BLaER1 treated with 17β-estradiol and CSF1 and Interleukin-3, amounts not matched to agents 10 nM and 100 nM (cell line): ENCODE measurements at regions not wholly inside any gene's neighbourhood (a gene's known extent, or its start where the extent isn't known, plus 50 kb on each side); places are given as distances from the start of the nearest gene placed in this dataset.

Source experiments
- H3K27ac ChIP-seq, 11 experiments: shearing (Covaris generic); formaldehyde crosslinking; 2 replicates each; pipeline ENCODE4 v1.8.1; 2022
- H3K27me3 ChIP-seq, 11 experiments: shearing (Covaris generic); formaldehyde crosslinking; 2 replicates each; pipeline ENCODE4 v1.8.1; 2022
- H3K36me3 ChIP-seq, 11 experiments: shearing (Covaris generic); formaldehyde crosslinking; 2 replicates each; pipeline ENCODE4 v1.8.1; 2022
- H3K4me1 ChIP-seq, 10 experiments: shearing (Covaris generic); formaldehyde crosslinking; 2 replicates each; pipeline ENCODE4 v1.8.1; 2022
- H3K4me2 ChIP-seq, 11 experiments: shearing (Covaris generic); formaldehyde crosslinking; 2 replicates each; pipeline ENCODE4 v1.8.1; 2022
- H3K4me3 ChIP-seq, 10 experiments: shearing (Covaris generic); formaldehyde crosslinking; 2 replicates each; pipeline ENCODE4 v1.8.1; 2022
- H3K9ac ChIP-seq, 11 experiments: shearing (Covaris generic); formaldehyde crosslinking; 2 replicates each; pipeline ENCODE4 v1.8.1; 2022
- H3K9me3 ChIP-seq, 11 experiments: shearing (Covaris generic); formaldehyde crosslinking; replicated peaks in 1 of 11; 2 replicates each; pipeline ENCODE4 v1.8.1; 2022
- H4K20me1 ChIP-seq, 11 experiments: shearing (Covaris generic); formaldehyde crosslinking; 2 replicates each; pipeline ENCODE4 v1.8.1; 2022
- Cebpa-rat ChIP-seq, 11 experiments: shearing (Covaris generic); IDR thresholded peaks; 2 replicates each; pipeline ENCODE4 v1.8.1; 2022

DNA sequence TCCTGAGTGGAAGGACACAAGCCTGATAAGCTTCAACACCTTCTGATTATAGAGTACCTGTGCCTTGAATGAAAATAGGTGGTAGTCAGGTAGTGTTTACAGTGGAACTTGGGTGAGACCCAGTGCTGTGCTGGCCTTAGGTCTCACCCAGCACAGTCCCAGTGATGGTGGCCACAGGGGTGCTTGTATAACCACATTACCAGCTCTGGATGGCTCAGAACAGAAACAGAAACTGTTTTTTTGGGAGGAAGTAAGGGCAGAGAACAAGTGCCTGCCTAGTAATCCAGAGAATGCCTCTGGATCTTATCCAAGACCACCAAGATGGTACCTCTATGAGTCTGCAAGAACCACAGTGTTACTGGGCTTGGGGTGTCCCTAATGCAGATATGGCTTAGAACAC lies 171.5 kb upstream of the DIPK2B start:
- Histone ChIP-seq H3K27me3 (no peaks in the 10 kb centered on the region), H3K36me3 (peaks cover 0 to 4% (median 0%) of the 10 kb centered on the region in 11 experiments; a peak in 1 of 22 replicates), H3K4me1 (no peaks in the 10 kb centered on the region), H3K27ac (no peak overlapping the region), H3K9ac (no peak overlapping the region), H3K9me3 (peaks cover 41 to 67% (median 56%) of the 10 kb centered on the region in 11 experiments), H3K4me3 (no peak overlapping the region), H3K4me2 (no peak overlapping the region), H4K20me1 (no peaks in the 10 kb centered on the region)
- TF ChIP-seq Cebpa-rat (IDR thresholded peaks at IDR 0.05): no peak

- H3K27ac ChIP-seq: no peak overlapping the region
- no peaks in the 10 kb centered on the region for H4K20me1 ChIP-seq
- H3K27me3 ChIP-seq: no peaks in the 10 kb centered on the region
- TF ChIP-seq Cebpa-rat (IDR thresholded peaks at IDR 0.05): no peak
- peaks cover 0 to 4% (median 0%) of the 10 kb centered on the region in 11 experiments; a peak in 1 of 22 replicates for H3K36me3 ChIP-seq
- peaks cover 41 to 92% (median 57%) of the 10 kb centered on the region in 11 experiments for H3K9me3 ChIP-seq
- H3K4me3 ChIP-seq: no peak overlapping the region
- H3K4me2 ChIP-seq: no peak overlapping the region
- H3K4me1 ChIP-seq: no peaks in the 10 kb centered on the region
- no peak overlapping the region for H3K9ac ChIP-seq
These were observed 168.0 kb upstream of the DIPK2B start for GRCh38 chrX:45368705-45369104.

DNA sequence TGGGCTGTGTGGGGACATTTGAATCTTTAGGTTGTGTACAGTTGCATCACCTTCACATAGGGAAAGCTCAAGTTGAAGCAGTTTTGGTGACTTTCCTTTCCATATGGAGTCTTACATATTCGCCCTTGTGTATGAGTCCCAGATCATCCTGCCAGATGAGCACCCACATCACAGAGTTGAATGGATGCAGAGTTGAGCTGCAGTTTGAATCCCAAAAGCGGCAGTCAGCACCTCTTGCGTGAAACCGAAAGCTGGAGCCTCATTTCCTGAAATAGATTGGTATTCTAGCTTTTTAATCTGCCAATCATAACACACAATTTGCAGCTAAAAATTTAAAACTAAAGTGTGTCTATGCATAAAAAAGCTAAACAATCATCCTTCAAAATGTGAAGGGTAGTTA lies 162.9 kb upstream of the DIPK2B start:
- TF ChIP-seq Cebpa-rat (IDR thresholded peaks at IDR 0.05): no peak
- Histone ChIP-seq H3K36me3 (no peaks in the 10 kb centered on the region), H3K4me3 (no peak overlapping the region), H3K9ac (no peak overlapping the region), H3K9me3 (peaks cover 18 to 60% (median 33%) of the 10 kb centered on the region in 11 experiments), H3K4me2 (no peak overlapping the region), H3K27ac (no peak overlapping the region), H3K4me1 (no peaks in the 10 kb centered on the region), H4K20me1 (no peaks in the 10 kb centered on the region), H3K27me3 (no peaks in the 10 kb centered on the region)

GRCh38 chrX:45360571-45360970 lies 159.9 kb upstream of the DIPK2B start:
- Histone ChIP-seq H3K4me2 (no peak overlapping the region), H3K27ac (no peak overlapping the region), H4K20me1 (no peaks in the 10 kb centered on the region), H3K9ac (no peak overlapping the region), H3K27me3 (no peaks in the 10 kb centered on the region), H3K4me1 (no peaks in the 10 kb centered on the region), H3K9me3 (peaks cover 4 to 40% (median 18%) of the 10 kb centered on the region in 11 experiments; a peak in 20 of 22 replicates), H3K4me3 (no peak overlapping the region), H3K36me3 (no peaks in the 10 kb centered on the region)
- TF ChIP-seq Cebpa-rat (IDR thresholded peaks at IDR 0.05): no peak

DNA sequence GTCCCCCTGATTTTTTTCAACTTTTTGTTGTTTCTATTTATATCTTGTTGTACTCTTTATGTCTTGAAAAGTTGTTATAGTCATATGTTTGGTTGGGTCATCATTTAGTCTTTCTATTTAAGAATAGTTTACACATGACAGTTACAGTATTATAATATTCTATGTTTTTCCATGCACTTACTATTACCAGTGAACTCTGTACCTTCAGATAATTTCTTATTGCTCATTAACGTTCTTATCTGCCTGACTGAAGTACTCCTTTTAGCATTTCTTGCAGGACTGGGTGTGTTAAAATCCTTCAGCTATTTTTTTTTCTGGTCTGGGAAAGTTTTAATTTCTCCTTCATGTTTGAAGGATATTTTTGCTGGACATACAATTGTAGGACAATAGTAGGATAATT lies 157.7 kb upstream of the DIPK2B start:
- H3K9me3 ChIP-seq: peaks cover 4 to 20% (median 10%) of the 10 kb centered on the region in 11 experiments; a peak in 17 of 22 replicates
- no peaks in the 10 kb centered on the region for H4K20me1 ChIP-seq
- no peak overlapping the region for H3K4me3 ChIP-seq
- H3K27ac ChIP-seq: no peak overlapping the region
- H3K4me1 ChIP-seq: no peaks in the 10 kb centered on the region
- no peak overlapping the region for H3K4me2 ChIP-seq
- no peaks in the 10 kb centered on the region for H3K27me3 ChIP-seq
- TF ChIP-seq Cebpa-rat (IDR thresholded peaks at IDR 0.05): no peak
- no peak overlapping the region for H3K9ac ChIP-seq
- no peaks in the 10 kb centered on the region for H3K36me3 ChIP-seq

DNA sequence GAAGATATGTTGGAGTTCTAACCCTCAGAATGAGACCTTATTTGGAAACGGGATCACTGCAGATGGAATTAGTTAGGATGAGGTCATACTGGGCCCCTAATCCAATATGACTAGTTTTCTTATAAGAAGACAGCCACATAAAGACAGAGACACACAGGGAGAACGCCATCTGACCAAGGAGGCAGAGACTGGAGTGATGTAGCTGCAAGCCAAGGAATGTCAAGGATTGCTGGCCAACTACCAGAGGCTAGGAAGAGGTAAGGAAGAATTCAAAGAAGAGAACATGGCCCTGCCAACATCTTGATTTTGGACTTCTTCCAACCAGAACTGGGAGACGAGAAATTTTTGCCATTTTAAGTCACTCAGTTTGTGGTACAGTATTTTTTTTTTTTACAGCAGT lies 152.8 kb upstream of the DIPK2B start:
- Histone ChIP-seq H3K27ac (no peak overlapping the region), H3K9me3 (peaks cover 0 to 30% (median 19%) of the 10 kb centered on the region in 11 experiments; a peak in 19 of 22 replicates), H3K27me3 (no peaks in the 10 kb centered on the region), H3K36me3 (no peaks in the 10 kb centered on the region), H3K4me2 (no peak overlapping the region), H4K20me1 (no peaks in the 10 kb centered on the region), H3K4me1 (0 out of 20 replicates have a peak, but pooled peaks cover 0 to 3% (median 0%) of the 10 kb centered on the region in 10 experiments), H3K4me3 (no peak overlapping the region), H3K9ac (no peak overlapping the region)
- no peak for TF ChIP-seq Cebpa-rat (IDR thresholded peaks at IDR 0.05)

GRCh38 chrX:45352611-45353010 lies 151.9 kb upstream of the DIPK2B start:
- Histone ChIP-seq H3K27me3 (no peaks in the 10 kb centered on the region), H3K9ac (no peak overlapping the region), H4K20me1 (no peaks in the 10 kb centered on the region), H3K9me3 (peaks cover 0 to 30% (median 19%) of the 10 kb centered on the region in 11 experiments; a peak in 19 of 22 replicates), H3K4me3 (no peak overlapping the region), H3K4me1 (0 out of 20 replicates have a peak, but pooled peaks cover 0 to 3% (median 0%) of the 10 kb centered on the region in 10 experiments), H3K27ac (no peak overlapping the region), H3K4me2 (no peak overlapping the region), H3K36me3 (no peaks in the 10 kb centered on the region)
- no peak for TF ChIP-seq Cebpa-rat (IDR thresholded peaks at IDR 0.05)

GRCh38 chrX:45351478-45351877 lies 150.8 kb upstream of the DIPK2B start:
- H3K27ac ChIP-seq: no peak overlapping the region
- H3K4me3 ChIP-seq: no peak overlapping the region
- H3K4me2 ChIP-seq: no peak overlapping the region
- peaks cover 0 to 27% (median 14%) of the 10 kb centered on the region in 11 experiments; a peak in 19 of 22 replicates for H3K9me3 ChIP-seq
- no peaks in the 10 kb centered on the region for H3K36me3 ChIP-seq
- no peak for TF ChIP-seq Cebpa-rat (IDR thresholded peaks at IDR 0.05)
- H3K4me1 ChIP-seq: 0 out of 20 replicates have a peak, but pooled peaks cover 0 to 3% (median 0%) of the 10 kb centered on the region in 10 experiments
- H3K9ac ChIP-seq: no peak overlapping the region
- no peaks in the 10 kb centered on the region for H3K27me3 ChIP-seq
- no peaks in the 10 kb centered on the region for H4K20me1 ChIP-seq

- Histone ChIP-seq H3K36me3 (no peaks in the 10 kb centered on the region), H3K4me2 (no peak overlapping the region), H3K9ac (no peak overlapping the region), H3K27ac (no peak overlapping the region), H3K27me3 (no peaks in the 10 kb centered on the region), H3K4me1 (0 out of 20 replicates have a peak, but pooled peaks cover 0 to 3% (median 0%) of the 10 kb centered on the region in 10 experiments), H4K20me1 (no peaks in the 10 kb centered on the region), H3K4me3 (no peak overlapping the region), H3K9me3 (peaks cover 0 to 20% (median 9%) of the 10 kb centered on the region in 11 experiments; a peak in 14 of 22 replicates)
- TF ChIP-seq Cebpa-rat (IDR thresholded peaks at IDR 0.05): no peak
These were observed 147.6 kb upstream of the DIPK2B start for GRCh38 chrX:45348296-45348695.

GRCh38 chrX:45347877-45348276 lies 147.2 kb upstream of the DIPK2B start:
- Histone ChIP-seq H3K9ac (no peak overlapping the region), H3K27me3 (no peaks in the 10 kb centered on the region), H3K27ac (no peak overlapping the region), H3K9me3 (peaks cover 0 to 20% (median 9%) of the 10 kb centered on the region in 11 experiments; a peak in 14 of 22 replicates), H3K4me1 (0 out of 20 replicates have a peak, but pooled peaks cover 0 to 3% (median 0%) of the 10 kb centered on the region in 10 experiments), H3K4me2 (no peak overlapping the region), H3K36me3 (no peaks in the 10 kb centered on the region), H4K20me1 (no peaks in the 10 kb centered on the region), H3K4me3 (no peak overlapping the region)
- TF ChIP-seq Cebpa-rat (IDR thresholded peaks at IDR 0.05): no peak
